Astrocyte of the cerebellum (primary cell): ENCODE measurements at regions not wholly inside any gene's neighbourhood (a gene's known extent, or its start where the extent isn't known, plus 50 kb on each side); places are given as distances from the start of the nearest gene placed in this dataset.

Source experiments
- DNase-seq: peaks from one replicate; pipeline ENCODE4 v3.0.0-alpha.2; 2011; ENCODE audit warnings: low read depth
- H3K4me3 ChIP-seq: 2 replicates; pipeline ENCODE4 v1.5.1; 2011; ENCODE audit warnings: mild to moderate bottlenecking, low read depth, low read length, moderate library complexity
- in situ Hi-C: cut with HindIII; loops from 2 replicates; pipeline ENCODE4 v1.10.0; 2017; ENCODE audit warnings: low sequenced_read_pairs
- TF ChIP-seq, protein P1 (sequence below): IDR thresholded peaks from 2 replicates; pipeline ENCODE4 v1.5.1; 2012; ENCODE audit warnings: low read length, low read depth, moderate library complexity, mild to moderate bottlenecking; ENCODE audit errors: missing control alignments

DNA sequence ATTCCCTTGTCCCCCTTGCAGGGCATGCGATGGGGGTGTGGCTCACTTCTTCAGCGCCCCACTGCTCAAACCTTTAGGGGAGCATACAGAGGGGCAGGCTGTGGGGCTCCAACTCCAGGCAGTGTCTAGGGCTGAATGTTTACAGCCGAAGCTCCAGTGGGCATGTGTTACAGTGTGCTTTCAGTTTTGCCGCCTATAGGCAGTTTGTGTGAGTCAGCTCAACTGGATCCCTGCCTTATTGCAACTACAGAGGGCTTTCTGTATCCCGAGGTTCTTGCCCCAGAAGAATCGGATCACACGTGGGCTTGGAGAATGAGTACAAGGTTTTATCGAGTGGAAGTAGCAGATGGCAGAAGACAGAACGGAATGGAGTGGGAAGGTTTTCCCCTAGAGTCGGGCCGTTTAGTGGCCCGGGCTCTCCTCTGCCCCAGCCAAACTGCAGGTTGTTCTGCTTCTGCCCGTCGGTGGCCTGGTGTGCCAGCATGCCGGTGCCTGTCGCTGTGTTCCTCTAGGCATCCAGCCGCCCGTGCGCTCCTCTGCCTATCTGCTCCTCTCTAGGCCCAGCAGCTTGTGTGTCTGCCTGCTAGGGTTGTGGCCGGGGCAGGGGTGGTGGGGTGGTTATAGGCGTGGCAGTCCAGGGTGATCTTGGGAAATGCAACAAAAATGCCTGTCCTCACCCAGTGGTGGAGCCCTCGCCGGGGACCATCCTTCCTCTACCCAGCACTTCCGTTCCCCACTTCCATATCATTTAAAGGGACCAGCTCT, 435.9 kb upstream of the SGCG start:
- in situ Hi-C loops, result no loop called here
- no peak overlapping the region for H3K4me3 ChIP-seq

GRCh38 chr13:22748866-22749577, 431.8 kb upstream of the SGCG start:
- no peak overlapping the region for H3K4me3 ChIP-seq
- TF ChIP-seq, protein P1, sequence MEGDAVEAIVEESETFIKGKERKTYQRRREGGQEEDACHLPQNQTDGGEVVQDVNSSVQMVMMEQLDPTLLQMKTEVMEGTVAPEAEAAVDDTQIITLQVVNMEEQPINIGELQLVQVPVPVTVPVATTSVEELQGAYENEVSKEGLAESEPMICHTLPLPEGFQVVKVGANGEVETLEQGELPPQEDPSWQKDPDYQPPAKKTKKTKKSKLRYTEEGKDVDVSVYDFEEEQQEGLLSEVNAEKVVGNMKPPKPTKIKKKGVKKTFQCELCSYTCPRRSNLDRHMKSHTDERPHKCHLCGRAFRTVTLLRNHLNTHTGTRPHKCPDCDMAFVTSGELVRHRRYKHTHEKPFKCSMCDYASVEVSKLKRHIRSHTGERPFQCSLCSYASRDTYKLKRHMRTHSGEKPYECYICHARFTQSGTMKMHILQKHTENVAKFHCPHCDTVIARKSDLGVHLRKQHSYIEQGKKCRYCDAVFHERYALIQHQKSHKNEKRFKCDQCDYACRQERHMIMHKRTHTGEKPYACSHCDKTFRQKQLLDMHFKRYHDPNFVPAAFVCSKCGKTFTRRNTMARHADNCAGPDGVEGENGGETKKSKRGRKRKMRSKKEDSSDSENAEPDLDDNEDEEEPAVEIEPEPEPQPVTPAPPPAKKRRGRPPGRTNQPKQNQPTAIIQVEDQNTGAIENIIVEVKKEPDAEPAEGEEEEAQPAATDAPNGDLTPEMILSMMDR, result no peak
- no peak for DNase-seq
- in situ Hi-C loops, result no loop called here

More for the DNA sequence above, 435.9 kb upstream of the SGCG start:
- DNase-seq, result no peak
- TF ChIP-seq, protein P1, result no peak

DNA sequence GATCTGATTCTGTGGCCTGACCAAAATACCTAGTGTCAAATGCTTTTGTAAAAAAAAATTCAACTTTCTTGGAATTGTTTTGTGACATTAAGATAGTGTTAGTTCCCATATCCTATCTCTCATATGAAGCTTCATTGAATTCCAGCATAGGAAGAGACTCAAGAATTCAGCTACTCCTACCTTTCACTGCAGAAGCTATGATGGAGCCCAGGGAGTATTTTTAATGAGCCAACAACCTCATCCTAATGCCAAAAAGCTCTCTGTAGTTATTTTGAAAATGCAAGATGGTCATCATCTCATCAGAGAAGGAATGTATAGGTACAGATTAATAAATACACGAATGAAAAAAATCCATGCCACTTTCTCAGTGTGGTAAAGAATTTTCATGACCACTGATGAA, 431.2 kb upstream of the SGCG start:
- in situ Hi-C loops, result no loop called here
- TF ChIP-seq, protein P1, result no peak
- no peak overlapping the region for H3K4me3 ChIP-seq
- no peak for DNase-seq

DNA sequence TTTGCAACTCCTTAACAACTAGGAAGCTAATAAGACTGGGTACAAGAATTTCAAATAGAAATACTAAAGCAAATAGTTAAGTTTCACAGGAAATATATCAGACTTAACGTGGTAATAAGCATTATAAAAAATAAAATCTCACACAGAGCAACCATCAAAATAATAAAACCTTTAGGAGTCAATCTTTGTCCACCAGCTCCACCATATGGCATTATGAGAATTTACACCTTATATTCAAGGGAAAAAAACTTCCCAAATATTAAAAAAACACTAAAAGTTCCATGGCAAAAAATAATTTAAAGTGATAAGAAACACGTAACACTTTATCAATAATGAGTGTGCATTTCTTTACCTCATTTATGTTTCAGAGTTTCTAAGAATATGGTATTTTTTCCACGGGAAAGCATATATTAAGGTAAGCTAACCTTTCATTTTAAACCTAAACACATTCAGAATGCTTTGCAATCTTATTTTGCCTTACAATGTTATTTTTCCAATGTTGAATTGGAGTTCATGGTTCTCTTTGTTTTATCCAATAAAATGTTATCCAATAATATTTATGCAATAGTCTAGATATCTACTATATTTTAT, 423.2 kb upstream of the SGCG start:
- TF ChIP-seq, protein P1, result no peak
- H3K4me3 ChIP-seq, result no peak overlapping the region
- peak; percentile 4 for DNase-seq
- in situ Hi-C loops, result no loop called here

GRCh38 chr13:22758245-22758644, 422.5 kb upstream of the SGCG start:
- in situ Hi-C loops, result no loop called here
- no peak overlapping the region for H3K4me3 ChIP-seq
- TF ChIP-seq, protein P1, result no peak
- no peak for DNase-seq

- TF ChIP-seq, protein P1, result no peak
- H3K4me3 ChIP-seq, result no peak overlapping the region
- in situ Hi-C loops, result no loop called here
- DNase-seq, result no peak
Measured at GRCh38 chr13:22761709-22762108, 419.1 kb upstream of the SGCG start.
